Muscle layer of colon (tissue), 2 donors: ENCODE measurements at regions not wholly inside any gene's neighbourhood (a gene's known extent, or its start where the extent isn't known, plus 50 kb on each side); places are given as distances from the start of the nearest gene placed in this dataset.

Source experiments
- H3K27ac ChIP-seq: one replicate; pipeline ENCODE4 v1.7.0; 2013; ENCODE audit warnings: low read depth, mild to moderate bottlenecking, low read length, moderate library complexity
- H3K27me3 ChIP-seq, 2 donors: one replicate each; pipeline ENCODE4 v1.7.0; 2013; ENCODE audit warnings: low read length in 2 of 2, mild to moderate bottlenecking in 2 of 2; ENCODE audit not compliant: insufficient read depth in 2 of 2, control insufficient read depth in 1 of 2
- H3K36me3 ChIP-seq: one replicate; pipeline ENCODE4 v1.7.0; 2013; ENCODE audit warnings: mild to moderate bottlenecking, low read length; ENCODE audit not compliant: insufficient read depth
- H3K4me1 ChIP-seq: one replicate; pipeline ENCODE4 v1.7.0; 2013; ENCODE audit warnings: mild to moderate bottlenecking, low read length; ENCODE audit not compliant: insufficient read depth
- H3K4me3 ChIP-seq, 2 donors: one replicate each; pipeline ENCODE4 v1.7.0; 2013; ENCODE audit warnings: low read length in 2 of 2, low read depth in 1 of 2, mild to moderate bottlenecking in 1 of 2, moderate library complexity in 1 of 2
- H3K9ac ChIP-seq: one replicate; pipeline ENCODE4 v1.7.0; 2013; ENCODE audit warnings: low read length
- H3K9me3 ChIP-seq: one replicate; pipeline ENCODE4 v1.7.0; 2013; ENCODE audit warnings: mild to moderate bottlenecking, low read length
- donor health status: abdominal sarcoma.
- donor health status: Adenocarcinoma of cecum.

DNA sequence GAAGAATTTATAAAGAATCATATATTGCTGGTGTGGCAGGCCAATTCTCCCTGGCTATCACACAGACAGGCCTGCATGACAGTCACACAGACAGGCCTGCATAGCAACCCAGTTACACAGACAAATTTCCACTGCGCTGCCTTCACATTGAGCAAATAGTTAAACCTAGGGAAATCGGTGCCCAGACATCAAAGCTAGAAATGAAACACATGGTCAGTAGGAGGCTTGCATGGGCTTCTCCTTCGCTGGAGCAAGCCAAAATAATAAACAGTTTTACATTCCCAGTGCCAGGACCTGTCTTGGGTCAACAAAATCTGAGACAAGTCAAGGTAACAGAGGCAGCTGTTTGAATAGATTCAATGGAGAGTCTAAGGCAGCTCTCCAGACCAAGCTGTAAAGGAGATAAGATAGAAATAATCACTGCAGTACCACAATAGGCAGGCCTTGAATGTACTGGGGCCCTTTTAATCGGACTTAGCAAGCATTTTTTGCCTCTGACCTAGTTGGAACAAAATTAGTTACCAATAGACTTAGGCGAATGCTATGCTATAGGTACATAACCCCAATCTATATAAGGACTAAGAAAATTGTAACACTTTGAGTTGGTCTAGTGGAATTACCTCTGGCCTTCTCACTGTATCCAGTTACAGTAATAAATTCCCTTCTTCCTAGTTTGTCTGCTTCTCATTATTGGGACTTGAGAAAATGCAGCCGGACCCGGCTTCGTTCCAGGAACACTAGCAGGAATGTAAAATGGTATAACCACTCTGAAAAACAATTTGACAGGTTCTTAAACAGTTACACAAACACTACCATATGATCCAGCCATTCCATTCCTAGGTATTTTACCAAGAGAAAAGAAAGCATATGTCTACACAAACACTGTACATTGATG lies 274.7 kb upstream of the UBE2E2 start:
- Histone ChIP-seq H3K4me1 (peaks cover 11% of the 10 kb centered on the region), H3K27ac (no peak overlapping the region), H3K27me3 (no peaks in the 10 kb centered on the region), H3K4me3 (no peak overlapping the region), H3K9ac (no peak overlapping the region), H3K9me3 (no peaks in the 10 kb centered on the region), H3K36me3 (no peaks in the 10 kb centered on the region)

DNA sequence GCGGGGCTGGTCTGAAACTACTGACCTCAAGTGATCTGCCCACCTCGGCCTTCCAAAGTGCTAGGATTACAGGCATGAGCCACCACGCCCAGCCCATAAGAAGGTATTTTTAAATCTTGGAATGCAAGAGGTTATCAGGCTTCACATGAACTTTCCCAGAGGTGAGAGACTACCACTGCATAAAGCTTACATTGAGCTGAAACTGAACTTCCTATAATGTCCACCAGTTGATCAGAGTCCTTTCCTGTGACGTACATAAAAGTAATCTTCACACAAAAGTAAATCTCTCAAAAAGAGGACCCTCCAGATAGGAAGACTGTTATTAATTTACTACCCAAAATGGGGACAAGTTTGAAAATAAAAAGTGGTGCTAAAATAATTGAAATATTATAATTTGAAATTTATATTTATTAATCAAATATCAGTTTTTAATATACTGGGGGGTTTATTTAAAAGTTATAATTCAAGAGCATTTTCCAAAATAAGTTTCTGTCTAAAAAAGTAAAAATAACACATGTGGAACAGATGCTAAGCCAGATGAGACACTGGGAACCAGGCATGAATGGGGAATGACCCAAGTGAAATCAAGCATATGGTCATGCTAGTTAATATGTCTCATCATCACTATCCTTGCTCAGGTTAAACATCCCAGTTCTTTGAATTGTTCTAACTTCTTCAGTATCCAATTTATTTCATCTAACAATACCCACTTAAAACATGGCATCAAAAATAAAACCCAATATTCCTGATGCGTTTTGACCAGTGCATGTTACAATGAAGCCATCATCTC lies 269.9 kb upstream of the UBE2E2 start:
- no peak overlapping the region for H3K9ac ChIP-seq
- H3K36me3 ChIP-seq: no peaks in the 10 kb centered on the region
- H3K27me3 ChIP-seq: no peaks in the 10 kb centered on the region
- peaks cover 16% of the 10 kb centered on the region for H3K4me1 ChIP-seq
- no peak overlapping the region for H3K27ac ChIP-seq
- no peak overlapping the region for H3K4me3 ChIP-seq
- no peaks in the 10 kb centered on the region for H3K9me3 ChIP-seq

DNA sequence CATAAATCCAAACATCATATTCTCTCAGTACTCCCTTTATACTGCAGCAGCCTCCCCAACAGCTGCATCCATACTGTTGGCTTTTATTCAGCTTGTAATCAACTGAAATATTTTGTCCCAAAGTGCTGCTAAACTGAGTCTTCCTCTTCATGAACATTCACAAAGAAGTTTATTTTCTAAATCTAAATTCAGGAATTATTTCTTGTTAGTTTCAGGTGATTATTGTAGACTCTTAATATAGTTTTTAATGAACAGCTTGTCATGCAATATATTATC lies 269.3 kb upstream of the UBE2E2 start:
- Histone ChIP-seq H3K4me1 (peaks cover 15% of the 10 kb centered on the region), H3K9me3 (no peaks in the 10 kb centered on the region), H3K27ac (no peak overlapping the region), H3K4me3 (no peak overlapping the region), H3K27me3 (no peaks in the 10 kb centered on the region), H3K9ac (no peak overlapping the region), H3K36me3 (no peaks in the 10 kb centered on the region)

DNA sequence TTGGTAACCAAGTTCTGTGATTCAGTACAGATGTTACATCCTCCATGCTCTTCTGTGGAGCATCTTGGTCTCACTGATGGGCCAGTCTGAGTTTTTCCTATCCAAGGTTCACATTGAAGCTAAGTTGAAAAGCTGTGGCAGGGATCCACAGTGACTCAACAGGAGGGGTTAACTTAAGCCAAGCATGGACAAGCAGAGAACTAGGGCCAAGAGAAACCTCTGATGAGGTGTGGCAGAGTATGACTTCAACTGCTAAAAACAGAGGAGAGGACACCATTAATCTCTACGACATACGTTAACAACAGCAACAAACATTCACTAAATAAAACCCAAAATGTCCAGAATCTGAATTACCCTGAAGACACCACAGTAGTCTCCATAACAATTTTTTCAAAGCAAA lies 268.1 kb upstream of the UBE2E2 start:
- H3K27ac ChIP-seq: no peak overlapping the region
- H3K4me1 ChIP-seq: peaks cover 24% of the 10 kb centered on the region
- H3K27me3 ChIP-seq: no peaks in the 10 kb centered on the region

DNA sequence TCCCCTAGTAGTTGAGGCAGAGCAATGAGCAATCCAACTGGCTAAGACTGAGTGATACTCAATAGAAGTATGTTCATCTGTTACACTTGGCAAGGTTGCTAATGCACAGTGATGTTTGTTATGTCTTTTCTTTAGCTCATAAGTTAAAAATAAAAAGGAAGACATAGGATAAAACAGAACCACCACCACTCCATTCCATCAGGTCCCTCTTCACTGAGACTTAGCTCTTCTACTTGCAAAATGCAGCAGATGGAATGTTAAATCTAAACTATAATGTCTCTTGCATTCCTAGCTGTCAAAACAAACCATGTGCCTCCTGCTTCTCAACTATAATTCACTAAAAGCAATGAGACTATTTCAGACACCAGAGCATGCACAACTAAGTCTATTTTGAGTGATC lies 265.6 kb upstream of the UBE2E2 start:
- Histone ChIP-seq H3K4me3 (no peak overlapping the region), H3K4me1 (peaks cover 24% of the 10 kb centered on the region), H3K27me3 (no peaks in the 10 kb centered on the region), H3K36me3 (no peaks in the 10 kb centered on the region), H3K9ac (no peak overlapping the region), H3K27ac (no peak overlapping the region), H3K9me3 (no peaks in the 10 kb centered on the region)

More for the DNA sequence above, 268.1 kb upstream of the UBE2E2 start:
- H3K4me3 ChIP-seq: no peak overlapping the region
- H3K9me3 ChIP-seq: no peaks in the 10 kb centered on the region
- H3K36me3 ChIP-seq: no peaks in the 10 kb centered on the region
- H3K9ac ChIP-seq: no peak overlapping the region

DNA sequence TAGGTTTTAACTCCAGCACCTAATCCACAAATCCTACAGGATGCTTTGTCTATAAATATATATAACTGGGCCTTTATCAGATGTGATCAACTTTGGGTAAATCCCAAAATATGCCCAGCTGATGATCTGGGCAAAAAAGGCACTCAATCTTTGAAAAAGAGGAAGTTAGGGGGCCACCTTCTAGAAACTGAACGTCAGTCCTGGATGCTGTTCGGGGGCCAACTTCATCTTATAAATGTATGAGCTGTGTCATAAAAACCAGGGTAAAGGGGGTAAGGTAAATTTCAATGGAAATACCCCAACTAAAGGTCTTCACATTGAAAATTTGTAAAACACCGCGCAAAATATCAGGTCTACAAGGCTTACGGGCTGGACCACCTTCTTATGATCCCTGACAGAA lies 264.4 kb upstream of the UBE2E2 start:
- no peaks in the 10 kb centered on the region for H3K9me3 ChIP-seq
- H3K9ac ChIP-seq: no peak overlapping the region
- H3K36me3 ChIP-seq: no peaks in the 10 kb centered on the region
- H3K4me1 ChIP-seq: peaks cover 24% of the 10 kb centered on the region
- no peak overlapping the region for H3K4me3 ChIP-seq
- no peaks in the 10 kb centered on the region for H3K27me3 ChIP-seq
- H3K27ac ChIP-seq: no peak overlapping the region

DNA sequence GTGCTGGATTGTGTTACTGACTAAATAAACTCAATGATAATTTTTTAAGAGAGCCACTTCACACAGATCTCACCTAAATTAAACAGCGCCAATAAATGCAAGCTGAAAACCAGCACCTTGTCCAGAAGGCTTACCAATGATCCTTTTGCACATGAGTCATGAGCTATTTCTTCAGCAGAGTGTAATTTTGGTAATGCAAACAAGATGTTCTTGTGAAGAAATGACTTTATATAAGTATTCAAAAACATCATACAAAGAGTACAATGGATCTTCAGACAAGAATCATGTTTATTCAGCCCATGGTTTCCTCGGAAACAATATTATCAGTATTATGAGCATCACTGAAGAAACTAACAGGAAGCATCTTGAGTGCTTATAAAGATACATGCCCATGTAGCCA lies 263.8 kb upstream of the UBE2E2 start:
- no peak overlapping the region for H3K4me3 ChIP-seq
- peaks cover 24% of the 10 kb centered on the region for H3K4me1 ChIP-seq
- H3K27me3 ChIP-seq: no peaks in the 10 kb centered on the region
- no peak overlapping the region for H3K27ac ChIP-seq
- H3K36me3 ChIP-seq: no peaks in the 10 kb centered on the region
- H3K9me3 ChIP-seq: no peaks in the 10 kb centered on the region
- no peak overlapping the region for H3K9ac ChIP-seq

DNA sequence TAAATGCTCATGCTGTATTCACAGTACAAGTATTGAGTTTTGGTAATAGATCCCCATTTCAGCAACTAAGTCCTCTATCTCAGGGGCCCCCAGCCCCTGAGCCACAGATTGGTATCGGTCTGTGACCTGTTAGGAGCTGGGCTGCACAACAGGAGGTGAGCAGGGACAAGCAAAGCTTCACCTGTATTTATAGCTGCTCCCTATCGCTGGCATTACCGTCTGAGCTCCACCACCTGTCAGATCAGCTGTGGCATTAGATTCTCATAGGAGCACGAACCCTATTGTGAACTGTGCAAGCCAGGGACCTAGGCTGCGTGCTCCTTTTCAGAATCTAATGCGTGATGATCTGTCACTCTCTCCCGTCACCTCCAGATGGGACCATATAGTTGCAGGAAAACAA lies 262.8 kb upstream of the UBE2E2 start:
- Histone ChIP-seq H3K4me1 (peaks cover 24% of the 10 kb centered on the region), H3K27ac (no peak overlapping the region), H3K9ac (no peak overlapping the region), H3K4me3 (no peak overlapping the region), H3K9me3 (no peaks in the 10 kb centered on the region), H3K27me3 (no peaks in the 10 kb centered on the region), H3K36me3 (no peaks in the 10 kb centered on the region)

DNA sequence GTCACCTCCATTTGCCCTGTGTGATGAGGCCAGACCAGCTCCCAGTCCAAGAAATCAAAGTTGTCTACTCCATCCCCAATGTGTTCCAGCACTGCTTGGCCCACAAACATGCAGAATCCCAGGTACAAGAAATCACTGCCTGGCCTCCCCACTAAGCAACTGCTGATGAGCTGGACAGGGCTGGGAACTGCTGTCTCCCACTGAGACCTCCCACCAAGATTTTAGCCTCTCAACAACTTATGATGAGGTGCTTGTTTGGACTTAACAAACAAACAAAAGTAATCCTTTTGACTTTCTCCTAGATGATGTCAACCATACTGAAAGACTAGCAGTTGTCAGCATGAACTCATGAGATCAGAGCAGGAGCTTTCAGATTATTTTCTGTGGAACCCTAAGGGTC lies 260.1 kb upstream of the UBE2E2 start:
- Histone ChIP-seq H3K9me3 (no peaks in the 10 kb centered on the region), H3K4me1 (peaks cover 17% of the 10 kb centered on the region), H3K27me3 (no peaks in the 10 kb centered on the region), H3K27ac (no peak overlapping the region), H3K4me3 (no peak overlapping the region), H3K36me3 (no peaks in the 10 kb centered on the region), H3K9ac (no peak overlapping the region)

DNA sequence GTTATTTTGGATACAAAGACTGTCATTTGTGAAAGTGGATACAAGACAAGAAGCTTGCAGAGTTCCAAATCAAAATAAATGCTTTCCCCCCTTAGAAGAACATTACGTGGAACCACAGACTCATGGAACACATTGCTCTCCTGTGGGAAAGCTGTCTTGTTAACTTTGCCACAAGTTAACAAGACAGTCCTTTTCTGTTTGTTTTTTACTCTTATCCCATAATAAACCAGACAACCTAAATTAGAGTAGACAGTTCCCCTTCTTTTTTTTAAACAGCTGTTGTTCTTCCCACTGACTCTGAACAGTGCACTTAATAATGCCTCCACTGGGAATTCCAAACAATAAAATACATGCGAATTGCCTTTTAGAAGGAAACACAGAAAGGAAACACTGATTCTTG lies 255.3 kb upstream of the UBE2E2 start:
- H3K27ac ChIP-seq: no peak overlapping the region
- no peak overlapping the region for H3K4me3 ChIP-seq
- no peaks in the 10 kb centered on the region for H3K9me3 ChIP-seq
- no peaks in the 10 kb centered on the region for H3K27me3 ChIP-seq
- no peak overlapping the region for H3K9ac ChIP-seq
- H3K4me1 ChIP-seq: peaks cover 4% of the 10 kb centered on the region
- no peaks in the 10 kb centered on the region for H3K36me3 ChIP-seq

DNA sequence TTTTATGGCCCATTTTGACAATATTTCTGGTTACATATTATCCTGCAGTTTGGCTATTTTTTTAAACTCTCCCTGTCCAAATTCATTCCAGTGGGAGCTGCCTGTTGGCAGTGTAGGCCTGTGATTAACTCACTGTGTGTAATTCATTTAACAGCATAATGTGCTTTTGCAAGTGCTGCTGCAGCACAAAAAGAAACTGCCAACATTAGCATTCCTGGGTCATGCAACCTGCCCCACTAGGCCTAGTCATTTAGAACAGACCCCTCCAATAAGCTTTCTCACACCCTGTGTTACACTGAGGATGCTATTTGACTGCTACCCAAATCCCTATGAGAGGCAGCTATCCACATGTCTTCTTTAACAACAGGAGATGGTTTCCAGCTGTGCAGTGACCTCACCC lies 251.2 kb upstream of the UBE2E2 start:
- H3K9me3 ChIP-seq: no peaks in the 10 kb centered on the region
- no peaks in the 10 kb centered on the region for H3K27me3 ChIP-seq
- no peak overlapping the region for H3K27ac ChIP-seq
- H3K4me1 ChIP-seq: peaks cover 4% of the 10 kb centered on the region
- H3K4me3 ChIP-seq: no peak overlapping the region
- H3K36me3 ChIP-seq: no peaks in the 10 kb centered on the region
- H3K9ac ChIP-seq: no peak overlapping the region

DNA sequence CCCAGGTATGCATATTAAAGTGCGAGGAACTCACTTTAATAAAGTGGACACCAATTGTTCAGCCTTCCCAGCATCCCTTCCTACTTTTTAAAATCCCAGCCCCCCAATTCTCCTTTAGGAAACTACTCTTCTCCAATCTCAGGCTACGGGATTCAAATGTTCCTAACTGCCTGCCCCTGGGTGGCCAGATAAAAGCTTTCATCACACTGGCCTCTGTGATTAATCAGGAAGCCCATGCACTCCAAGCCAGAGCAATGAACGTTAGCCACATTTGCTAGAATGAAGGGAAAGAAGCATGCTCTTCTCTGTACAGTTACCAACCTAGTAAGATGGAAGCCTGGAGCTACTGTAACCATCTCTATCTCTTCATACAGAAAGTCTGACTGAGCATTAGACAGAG lies 250.3 kb upstream of the UBE2E2 start:
- H3K27me3 ChIP-seq: no peaks in the 10 kb centered on the region
- H3K36me3 ChIP-seq: no peaks in the 10 kb centered on the region
- no peak overlapping the region for H3K27ac ChIP-seq
- H3K4me1 ChIP-seq: no peaks in the 10 kb centered on the region
- no peak overlapping the region for H3K9ac ChIP-seq
- no peaks in the 10 kb centered on the region for H3K9me3 ChIP-seq
- H3K4me3 ChIP-seq: no peak overlapping the region
